Retinal pigment epithelial cell (primary cell): ENCODE measurements at regions not wholly inside any gene's neighbourhood (a gene's known extent, or its start where the extent isn't known, plus 50 kb on each side); places are given as distances from the start of the nearest gene placed in this dataset.
"Not testable (repeated sequence)": the region's sequence is repeated elsewhere in the genome, so short reads cannot be mapped to it uniquely, and the experiment has no call there.

Source experiments
- DNase-seq: peaks from one replicate; pipeline ENCODE4 v3.0.0-alpha.2; 2010; ENCODE audit warnings: low read depth
- H3K4me3 ChIP-seq: 2 replicates; pipeline ENCODE4 v1.5.1; 2011; ENCODE audit warnings: mild to moderate bottlenecking, low read length, control low read depth, moderate library complexity
- CTCF ChIP-seq: conservative IDR thresholded peaks from 2 replicates; pipeline ENCODE4 v1.5.1; 2011; ENCODE audit warnings: low read depth, low read length, control low read depth, inconsistent platforms

GRCh38 chr1:194062526-194062925 is 876.1 kb upstream of the B3GALT2 start:
- TF ChIP-seq CTCF: no peak
- no peak for DNase-seq
- no peak overlapping the region for H3K4me3 ChIP-seq

GRCh38 chr1:194060481-194060880 is 874.1 kb upstream of the B3GALT2 start:
- no peak overlapping the region for H3K4me3 ChIP-seq
- no peak for DNase-seq
- TF ChIP-seq CTCF: no peak

GRCh38 chr1:194058268-194058667 is 871.9 kb upstream of the B3GALT2 start:
- DNase-seq: not testable (repeated sequence)

GRCh38 chr1:194056169-194056568 is 869.8 kb upstream of the B3GALT2 start:
- TF ChIP-seq CTCF: no peak
- no peak overlapping the region for H3K4me3 ChIP-seq
- no peak for DNase-seq

More at GRCh38 chr1:194058268-194058667, 871.9 kb upstream of the B3GALT2 start:
- H3K4me3 ChIP-seq: not testable (repeated sequence)

GRCh38 chr1:194055536-194055935 is 869.1 kb upstream of the B3GALT2 start:
- DNase-seq: no peak
- H3K4me3 ChIP-seq: no peak overlapping the region

GRCh38 chr1:194052514-194053338 is 866.3 kb upstream of the B3GALT2 start:
- H3K4me3 ChIP-seq: no peak overlapping the region

More at GRCh38 chr1:194055536-194055935, 869.1 kb upstream of the B3GALT2 start:
- TF ChIP-seq CTCF: no peak

GRCh38 chr1:194047921-194048320 is 861.5 kb upstream of the B3GALT2 start:
- TF ChIP-seq CTCF: no peak
- no peak overlapping the region for H3K4me3 ChIP-seq
- no peak for DNase-seq

More at GRCh38 chr1:194052514-194053338, 866.3 kb upstream of the B3GALT2 start:
- DNase-seq: no peak
- TF ChIP-seq CTCF: no peak
